Peyer's patch (tissue), 4 donors: ENCODE measurements at regions not wholly inside any gene's neighbourhood (a gene's known extent, or its start where the extent isn't known, plus 50 kb on each side); places are given as distances from the start of the nearest gene placed in this dataset.

Experiments used
- POLR2A ChIP-seq, 2 donors: fragments of 450-650 bp; IDR thresholded peaks; one replicate each; pipeline ENCODE4 v1.5.1; 2017; ENCODE audit warnings: antibody characterized with exemption in 2 of 2, mild to moderate bottlenecking in 2 of 2, moderate library complexity in 2 of 2
- TF ChIP-seq, protein P1 (sequence below), 6 experiments: fragments of 450-650 bp in 4 of 6; fragments of 200-600 bp in 2 of 6; sonication (generic) in 1 of 6; IDR thresholded peaks; one replicate each; pipeline ENCODE4 v1.5.1; 2017 to 2019; ENCODE audit warnings: antibody characterized with exemption in 6 of 6, mild to moderate bottlenecking in 3 of 6, moderate library complexity in 1 of 6

DNA sequence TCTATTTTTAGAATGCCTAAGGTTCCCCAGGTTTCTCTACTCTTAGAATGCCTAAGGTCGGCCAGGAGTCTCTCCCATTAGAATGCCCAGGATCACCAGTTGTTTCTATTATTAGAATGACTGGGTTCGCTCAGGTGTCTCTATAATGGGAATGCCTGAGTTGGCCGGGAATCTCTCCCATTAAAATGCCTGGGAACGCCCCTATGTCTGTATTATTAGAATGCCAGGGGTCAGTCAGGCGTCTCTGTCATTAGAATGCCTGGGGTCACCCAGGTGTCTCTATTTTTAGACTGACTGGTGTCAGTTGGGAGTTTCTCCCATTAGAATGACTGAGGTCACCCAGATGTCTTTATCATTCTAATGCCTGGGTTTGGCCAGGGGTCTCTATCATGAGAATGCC, 2252.5 kb downstream of the TP53TG3F start:
- TF ChIP-seq, protein P1, sequence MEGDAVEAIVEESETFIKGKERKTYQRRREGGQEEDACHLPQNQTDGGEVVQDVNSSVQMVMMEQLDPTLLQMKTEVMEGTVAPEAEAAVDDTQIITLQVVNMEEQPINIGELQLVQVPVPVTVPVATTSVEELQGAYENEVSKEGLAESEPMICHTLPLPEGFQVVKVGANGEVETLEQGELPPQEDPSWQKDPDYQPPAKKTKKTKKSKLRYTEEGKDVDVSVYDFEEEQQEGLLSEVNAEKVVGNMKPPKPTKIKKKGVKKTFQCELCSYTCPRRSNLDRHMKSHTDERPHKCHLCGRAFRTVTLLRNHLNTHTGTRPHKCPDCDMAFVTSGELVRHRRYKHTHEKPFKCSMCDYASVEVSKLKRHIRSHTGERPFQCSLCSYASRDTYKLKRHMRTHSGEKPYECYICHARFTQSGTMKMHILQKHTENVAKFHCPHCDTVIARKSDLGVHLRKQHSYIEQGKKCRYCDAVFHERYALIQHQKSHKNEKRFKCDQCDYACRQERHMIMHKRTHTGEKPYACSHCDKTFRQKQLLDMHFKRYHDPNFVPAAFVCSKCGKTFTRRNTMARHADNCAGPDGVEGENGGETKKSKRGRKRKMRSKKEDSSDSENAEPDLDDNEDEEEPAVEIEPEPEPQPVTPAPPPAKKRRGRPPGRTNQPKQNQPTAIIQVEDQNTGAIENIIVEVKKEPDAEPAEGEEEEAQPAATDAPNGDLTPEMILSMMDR (IDR thresholded peaks at IDR 0.05): no peak
- no peak for TF ChIP-seq POLR2A (IDR thresholded peaks at IDR 0.05)
